Esophagus squamous epithelium (tissue), 4 donors: ENCODE measurements at regions not wholly inside any gene's neighbourhood (a gene's known extent, or its start where the extent isn't known, plus 50 kb on each side); places are given as distances from the start of the nearest gene placed in this dataset.

Source experiments
- CTCF ChIP-seq, 6 experiments: fragments of 450-650 bp in 4 of 6; fragments of 200-600 bp in 2 of 6; sonication (generic) in 2 of 6; IDR thresholded peaks; one replicate each; pipeline ENCODE4 v1.5.1; 2016 to 2019; ENCODE audit warnings: antibody characterized with exemption in 6 of 6, mild to moderate bottlenecking in 4 of 6, moderate library complexity in 4 of 6
- POLR2A ChIP-seq, 4 donors: fragments of 450-650 bp; IDR thresholded peaks; one replicate each; pipeline ENCODE4 v1.6.1; 2017; ENCODE audit warnings: antibody characterized with exemption in 4 of 4, mild to moderate bottlenecking in 4 of 4, moderate library complexity in 3 of 4

- TF ChIP-seq CTCF (IDR thresholded peaks at IDR 0.05) = no peak
- TF ChIP-seq POLR2A (IDR thresholded peaks at IDR 0.05) = no peak
These were observed 330.0 kb downstream of the NPHP4 start for GRCh38 chr1:5662086-5662743.
